GM12878 (cell line): ENCODE measurements at regions not wholly inside any gene's neighbourhood (a gene's known extent, or its start where the extent isn't known, plus 50 kb on each side); places are given as distances from the start of the nearest gene placed in this dataset.

ENCODE experiments used
- ATAC-seq: fragments of 200-7000 bp; cut with Tn5 transposase; 3 replicates; pipeline ENCODE4 v1.9.1; 2020; ENCODE audit warnings: mild to moderate bottlenecking, moderate library complexity
- BruUV-seq: library from RNA; stranded (reverse); fragments of 400-500 nt; replicated peaks from 2 replicates; lab custom pipeline; 2021; lab: Mats Ljungman, UMichigan
- CTCF ChIA-PET: fragments of 300-600 bp; sonication (Branson Sonifier 250); formaldehyde crosslinking; extraction: SDS; loops from one replicate; lab custom pipeline; 2021; ENCODE audit warnings: inconsistent platforms; lab: Yijun Ruan, JAX
- POLR2A ChIA-PET: fragments of 350-600 bp; formaldehyde crosslinking; extraction: SDS; loops from one replicate; lab custom pipeline; 2021; ENCODE audit warnings: inconsistent platforms; lab: Charles Lee
- RAD21 ChIA-PET: fragments of 300-600 bp; sonication (Branson Sonifier 250); formaldehyde crosslinking; loops from one replicate; lab custom pipeline; 2023; ENCODE audit warnings: antibody characterized with exemption; ENCODE audit not compliant: unreplicated experiment; lab: Charles Lee
- SMC1A ChIA-PET: fragments of 300-600 bp; sonication (Branson Sonifier 250); formaldehyde crosslinking; loops from one replicate; lab custom pipeline; 2023; ENCODE audit not compliant: unreplicated experiment, uncharacterized antibody; lab: Charles Lee
- DNase-seq: peaks from one replicate; pipeline ENCODE4 v3.0.0-alpha.2; 2011; ENCODE audit warnings: low read depth, low spot score
- FAIRE-seq: peaks from 3 replicates; lab custom pipeline; 2011; peaks lifted over from hg19 to GRCh38; lab: Jason Lieb, UNC
- H2AFZ ChIP-seq: 2 replicates; pipeline ENCODE4 v1.6.0; 2011; ENCODE audit warnings: low read depth, low read length, control low read depth; ENCODE audit not compliant: control insufficient read depth
- H3K27ac ChIP-seq: 2 replicates; pipeline ENCODE4 v1.5.1; 2011; ENCODE audit warnings: control low read depth; ENCODE audit not compliant: control insufficient read depth, insufficient read depth
- H3K27me3 ChIP-seq, 2 experiments: replicated peaks in 1 of 2; 2 replicates each; pipeline versions ENCODE4 v1.6.0 to v1.6.1; 2011; ENCODE audit warnings: low read length in 1 of 2; ENCODE audit not compliant: control insufficient read depth in 2 of 2, insufficient read depth in 2 of 2
- H3K36me3 ChIP-seq, 2 experiments: 2 replicates each; pipeline ENCODE4 v1.5.1; 2011; ENCODE audit warnings: low read length in 1 of 2; ENCODE audit not compliant: control insufficient read depth in 2 of 2, insufficient read depth in 2 of 2
- H3K4me1 ChIP-seq: 2 replicates; pipeline ENCODE4 v1.6.1; 2011; ENCODE audit warnings: mild to moderate bottlenecking, low read length, moderate library complexity, mixed read lengths; ENCODE audit not compliant: control insufficient read depth, insufficient read depth
- H3K4me2 ChIP-seq: 2 replicates; pipeline ENCODE4 v1.6.0; 2011; ENCODE audit warnings: control low read depth; ENCODE audit not compliant: control insufficient read depth, insufficient read depth
- H3K4me3 ChIP-seq: fragments of 200-600 bp; sonication (generic); 2 replicates; pipeline ENCODE4 v1.5.1; 2016
- H3K79me2 ChIP-seq: 2 replicates; pipeline ENCODE4 v1.6.0; 2011; ENCODE audit warnings: low read length; ENCODE audit not compliant: control insufficient read depth, insufficient read depth
- H3K9ac ChIP-seq: 2 replicates; pipeline ENCODE4 v1.8.0; 2011; ENCODE audit warnings: low read length, control low read depth, mixed read lengths; ENCODE audit not compliant: control insufficient read depth, insufficient read depth
- H3K9me3 ChIP-seq: replicated peaks from 3 replicates; pipeline ENCODE4 v1.5.1; 2011; ENCODE audit warnings: mild to moderate bottlenecking, low read length; ENCODE audit not compliant: control insufficient read depth, insufficient read depth
- H4K20me1 ChIP-seq: 2 replicates; pipeline ENCODE4 v1.6.0; 2011; ENCODE audit not compliant: control insufficient read depth, insufficient read depth
- NKRF ChIP-seq: fragments of 450-650 bp; conservative IDR thresholded peaks from 2 replicates; pipeline ENCODE4 v1.6.1; 2017; ENCODE audit warnings: mild to moderate bottlenecking, moderate library complexity
- SPI1 ChIP-seq: IDR thresholded peaks from 2 replicates; pipeline ENCODE4 v1.6.1; 2011; ENCODE audit warnings: low read depth, mild to moderate bottlenecking, low read length, moderate library complexity, borderline replicate concordance; ENCODE audit not compliant: insufficient read depth
- ZBTB40 ChIP-seq: fragments of 450-650 bp; IDR thresholded peaks from 2 replicates; pipeline ENCODE4 v1.6.1; 2016; ENCODE audit warnings: mild to moderate bottlenecking, moderate library complexity, borderline replicate concordance
- WGBS: methylation state at CpG from one replicate; pipeline ENCODE4 v1.1.6; 2016; ENCODE audit warnings: low lambda C conversion rate; ENCODE audit not compliant: insufficient replicate concordance, insufficient coverage; ENCODE audit errors: missing lambda C conversion rate; 5-methylcytosine and 5-hydroxymethylcytosine counted together
- in situ Hi-C: fragments of 300-500 bp; cut with MboI; formaldehyde crosslinking; loops from 9 replicates; pipeline ENCODE4 v1.14.3; 2018; ENCODE audit warnings: mixed read lengths
- intact Hi-C: fragments of 100-400 bp; cut with micrococcal nuclease; formaldehyde crosslinking; loops from one replicate; pipeline ENCODE4 v1.14.2; 2022; ENCODE audit not compliant: unreplicated experiment

- TF ChIP-seq NKRF: no peak
These were observed 85.1 kb upstream of the PTPN1 start (continued) for GRCh38 chr20:50425076-50425475.

DNA sequence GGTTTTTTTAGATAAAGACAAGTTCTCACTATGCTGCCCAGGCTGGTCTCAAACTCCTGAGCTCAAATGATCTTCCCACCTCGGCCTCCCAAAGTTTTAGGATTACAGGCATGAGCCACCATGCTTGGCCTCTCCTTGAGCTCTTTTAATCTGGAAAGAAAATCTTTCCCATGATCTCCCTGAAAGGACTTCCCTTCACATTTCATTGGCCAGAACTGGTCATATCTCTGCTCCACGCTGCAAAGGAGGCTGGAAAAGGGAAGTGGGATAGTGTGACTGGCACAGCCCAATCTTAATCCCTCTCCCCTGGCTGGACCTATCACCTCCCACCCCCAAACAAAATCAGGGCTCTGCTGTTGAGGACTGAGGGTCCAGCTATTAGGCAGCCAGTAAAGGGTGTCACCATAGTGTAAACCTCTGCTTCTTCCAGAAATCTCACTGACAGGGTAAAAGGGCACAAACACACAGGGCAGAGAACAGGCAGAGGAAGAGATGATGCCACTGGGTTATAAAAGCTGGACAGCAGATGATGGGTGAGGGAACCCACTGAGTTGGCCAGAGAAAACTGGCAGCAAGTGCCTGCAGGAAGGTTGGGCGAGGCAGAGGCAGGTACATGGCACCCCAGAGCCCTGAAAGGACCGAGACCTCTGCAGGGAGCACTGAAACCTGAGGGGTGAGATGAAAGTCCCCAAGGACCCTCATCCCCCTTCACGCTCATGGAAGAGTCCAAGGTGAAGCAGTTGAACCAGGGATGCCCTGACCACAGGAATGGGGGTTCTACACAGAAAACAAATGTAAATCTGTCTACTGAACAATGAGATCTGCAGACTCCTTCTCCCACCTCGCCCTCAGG is 83.1 kb upstream of the PTPN1 start:
- SMC1A ChIA-PET: no interaction called here
- Histone ChIP-seq H2AFZ (no peak overlapping the region), H3K9ac (no peak overlapping the region), H3K27ac (no peak overlapping the region), H3K4me3 (no peak overlapping the region), H3K4me1 (no peaks in the 10 kb centered on the region), H3K27me3 (no peaks in the 10 kb centered on the region; a peak in 1 of 4 replicates), H4K20me1 (no peaks in the 10 kb centered on the region), H3K4me2 (no peak overlapping the region), H3K36me3 (no peaks in the 10 kb centered on the region), H3K9me3 (no peaks in the 10 kb centered on the region), H3K79me2 (no peaks in the 10 kb centered on the region)
- peak; percentile 40 for ATAC-seq
- POLR2A ChIA-PET: no interaction called here
- 8% methylated on average over 6 of the region's 6 CpGs for WGBS
- no peak for DNase-seq
- intact Hi-C loops (no loop called here), in situ Hi-C loops (no loop called here)
- FAIRE-seq: no peak
- TF ChIP-seq ZBTB40 (no peak), SPI1 (peak; percentile 56; the same call in 1 of the 2 replicates)
- RAD21 ChIA-PET: interaction anchor here (1.4 kb wide), 1 partner anchor 45 kb away, joined by 3 read pairs; no protein-coding TSS in a partner anchor
- CTCF ChIA-PET: interaction anchor here (0.6 kb wide), 1 partner anchor 9 kb away, joined by 4 read pairs; no protein-coding TSS in a partner anchor
- BruUV-seq: no TSS peak
